ENCODE measurements at regions not wholly inside any gene's neighbourhood (a gene's known extent, or its start where the extent isn't known, plus 50 kb on each side); places are given as distances from the start of the nearest gene placed in this dataset.

- Histone ChIP-seq H3K9me1 (ENCODE audit: control insufficient read depth, insufficient read depth, low read length) (no peaks in the 10 kb centered on the region), H3K4me1 (replicated peaks in 1 of 2; ENCODE audit: control insufficient read depth in 2 of 2, insufficient read depth in 2 of 2, low read length in 2 of 2) (0 out of 5 replicates have a peak, but pooled peaks cover 0 to 7% of the 10 kb centered on the region in 2 experiments), H3K4me2 (ENCODE audit: insufficient read depth, low read length) (no peak overlapping the region), H3K79me2 (ENCODE audit: control insufficient read depth, insufficient read depth, low read length) (no peaks in the 10 kb centered on the region), H3K9ac (ENCODE audit: insufficient read depth in 1 of 2, low read depth in 2 of 2, low read length in 2 of 2) (no peak overlapping the region), H2AFZ (ENCODE audit: low read depth, low read length) (no peak overlapping the region), H3K36me3 (ENCODE audit: control insufficient read depth, insufficient read depth, low read length) (no peaks in the 10 kb centered on the region), H3K9me3 (replicated peaks; ENCODE audit: control insufficient read depth, insufficient read depth, low read depth, low read length) (no peaks in the 10 kb centered on the region), H3K4me3 (no peak overlapping the region), H3K27ac (ENCODE audit: extremely low read depth, low read depth, low read length) (no peak overlapping the region), H4K20me1 (replicated peaks; ENCODE audit: control insufficient read depth, insufficient read depth, low read length) (peaks cover 28% of the 10 kb centered on the region), H3K27me3 (ENCODE audit: control insufficient read depth in 2 of 2, insufficient read depth in 2 of 2, low read length in 2 of 2) (peaks cover 42 to 91% of the 10 kb centered on the region in 2 experiments)
- POLR2A ChIA-PET, result interaction anchor here (0.5 to 0.6 kb wide), 4 partner anchors 75 to 1066 kb away, joined by 3 to 4 read pairs (median 3); no protein-coding TSS in a partner anchor
- TF ChIP-seq KAT8 (IDR thresholded peaks at IDR 0.05; ENCODE audit: low read depth), result no peak
- TF ChIP-seq TCF7L2 (IDR thresholded peaks at IDR 0.05; ENCODE audit: low read depth, low read length), result no peak
- TF ChIP-seq NFATC3 (IDR thresholded peaks at IDR 0.05), result no peak
- no peak for TF ChIP-seq PRPF4 (IDR thresholded peaks at IDR 0.05; ENCODE audit: insufficient read depth, low read depth, low read length, poor library complexity, severe bottlenecking)
- no peak for TF ChIP-seq PRMT5 (CRISPR knock-in tag; IDR thresholded peaks at IDR 0.05)
- TF ChIP-seq CBX1 (IDR thresholded peaks at IDR 0.05; ENCODE audit: low read depth), result no peak
- TF ChIP-seq CBFA2T3 (IDR thresholded peaks at IDR 0.05), result no peak
- no peak for TF ChIP-seq ZNF316 (IDR thresholded peaks at IDR 0.05)
- no peak for TF ChIP-seq ZNF77 (CRISPR knock-in tag; IDR thresholded peaks at IDR 0.05)
- FAIRE-seq, result no peak
- in situ Hi-C loops (cut with MboI), result no loop called here
- intact Hi-C loops (cut with micrococcal nuclease), result no loop called here
- ATAC-seq, result no peak
- DNase-seq (ENCODE audit: extremely low read depth in 1 of 4, low spot score in 3 of 4), result no peak
- 0% methylated on average over 2 of the region's 2 CpGs for WGBS (ENCODE audit: insufficient coverage, low coverage, missing lambda C conversion rate)
- no TSS peak for BruUV-seq (replicated peaks)
- CTCF ChIA-PET (ENCODE audit: low intra/inter-chr PET ratio), result interaction anchor here (0.6 kb wide), 1 partner anchor 94 kb away, joined by 3 read pairs; no protein-coding TSS in a partner anchor
Observed at GRCh38 chr1:38128511-38128910, 81.9 kb upstream of the POU3F1 start.

- no peak overlapping the region for H3K27ac ChIP-seq (ENCODE audit: extremely low read depth, low read depth, low read length)
- no peaks in the 10 kb centered on the region for H3K9me3 ChIP-seq (replicated peaks; ENCODE audit: control insufficient read depth, insufficient read depth, low read depth, low read length)
- no peak overlapping the region for H3K4me3 ChIP-seq
- TF ChIP-seq RFX5 (IDR thresholded peaks at IDR 0.05; ENCODE audit: low read depth, low read length) (no peak), EHMT2 (IDR thresholded peaks at IDR 0.05) (no peak), ZNF408 (CRISPR knock-in tag; IDR thresholded peaks at IDR 0.05; ENCODE audit: low read depth) (no peak), CHD2 (IDR thresholded peaks at IDR 0.05; ENCODE audit: low read depth, low read length) (no peak), AFF4 (CRISPR knock-in tag; IDR thresholded peaks at IDR 0.05) (no peak), ZNF41 (CRISPR knock-in tag; conservative IDR thresholded peaks at IDR 0.05) (no peak), ZNF212 (CRISPR knock-in tag; IDR thresholded peaks at IDR 0.05) (no peak), ETV5 (CRISPR knock-in tag; IDR thresholded peaks at IDR 0.05; ENCODE audit: low read depth) (no peak)
- peaks cover 33% of the 10 kb centered on the region for H4K20me1 ChIP-seq (replicated peaks; ENCODE audit: control insufficient read depth, insufficient read depth, low read length)
- no TSS peak for BruUV-seq (replicated peaks)
- ChIA-PET POLR2A (no interaction called here), CTCF (ENCODE audit: low intra/inter-chr PET ratio) (no interaction called here)
- H3K9ac ChIP-seq (ENCODE audit: insufficient read depth in 1 of 2, low read depth in 2 of 2, low read length in 2 of 2), result no peak overlapping the region
- H3K4me1 ChIP-seq (replicated peaks in 1 of 2; ENCODE audit: control insufficient read depth in 2 of 2, insufficient read depth in 2 of 2, low read length in 2 of 2), result 0 out of 5 replicates have a peak, but pooled peaks cover 0 to 4% of the 10 kb centered on the region in 2 experiments
- in situ Hi-C loops (cut with MboI) (no loop called here), intact Hi-C loops (cut with micrococcal nuclease) (no loop called here)
- no peaks in the 10 kb centered on the region for H3K79me2 ChIP-seq (ENCODE audit: control insufficient read depth, insufficient read depth, low read length)
- no peak overlapping the region for H3K4me2 ChIP-seq (ENCODE audit: insufficient read depth, low read length)
- ATAC-seq (no peak), DNase-seq (ENCODE audit: extremely low read depth in 1 of 4, low spot score in 3 of 4) (no peak), FAIRE-seq (no peak)
- H3K36me3 ChIP-seq (ENCODE audit: control insufficient read depth, insufficient read depth, low read length), result no peaks in the 10 kb centered on the region
- WGBS (ENCODE audit: insufficient coverage, low coverage, missing lambda C conversion rate), result 0% methylated on average over 2 of the region's 2 CpGs
- H2AFZ ChIP-seq (ENCODE audit: low read depth, low read length), result no peak overlapping the region
- no peaks in the 10 kb centered on the region for H3K9me1 ChIP-seq (ENCODE audit: control insufficient read depth, insufficient read depth, low read length)
- H3K27me3 ChIP-seq (ENCODE audit: control insufficient read depth in 2 of 2, insufficient read depth in 2 of 2, low read length in 2 of 2), result peaks cover 43 to 93% of the 10 kb centered on the region in 2 experiments
Observed at GRCh38 chr1:38127428-38127827, 80.8 kb upstream of the POU3F1 start.

Data from K562 (cell line).